AG04449 (cell line): ENCODE measurements at regions not wholly inside any gene's neighbourhood (a gene's known extent, or its start where the extent isn't known, plus 50 kb on each side); places are given as distances from the start of the nearest gene placed in this dataset.
A peak's percentile ranks its signal among the peaks of the same experiment; 100 is the strongest.

ENCODE experiments used
- CTCF ChIA-PET: fragments of 350-600 bp; formaldehyde crosslinking; extraction: SDS; loops from one replicate; lab custom pipeline; 2021; ENCODE audit warnings: antibody characterized with exemption; lab: Yijun Ruan, JAX
- POLR2A ChIA-PET: fragments of 400-600, 350-600 bp; formaldehyde crosslinking; extraction: SDS; loops from one replicate; lab custom pipeline; 2020; ENCODE audit warnings: antibody characterized with exemption, inconsistent platforms; lab: Yijun Ruan, JAX
- DNase-seq: peaks from one replicate; pipeline ENCODE4 v3.0.0-alpha.2; 2010; ENCODE audit warnings: low read depth, low spot score
- H3K4me3 ChIP-seq: 2 replicates; pipeline ENCODE4 v1.5.1; 2011; ENCODE audit warnings: low read depth, mild to moderate bottlenecking, control low read depth, low read length
- CTCF ChIP-seq: IDR thresholded peaks from one replicate; pipeline ENCODE4 v1.5.1; 2011; ENCODE audit warnings: mild to moderate bottlenecking, moderate library complexity, low read length, control low read depth, inconsistent platforms; ENCODE audit not compliant: insufficient read depth; ENCODE audit errors: missing control alignments

GRCh38 chr2:19500126-19500525, 141.7 kb upstream of the OSR1 start:
- ChIA-PET POLR2A (no interaction called here), CTCF (no interaction called here)
- DNase-seq: no peak
- H3K4me3 ChIP-seq: no peak overlapping the region
- no peak for TF ChIP-seq CTCF

- POLR2A ChIA-PET: no interaction called here
- no peak overlapping the region for H3K4me3 ChIP-seq
- no peak for DNase-seq
- no peak for TF ChIP-seq CTCF
- CTCF ChIA-PET: no interaction called here
Measured at GRCh38 chr2:19496646-19497045, 138.2 kb upstream of the OSR1 start.

- ChIA-PET CTCF (no interaction called here), POLR2A (no interaction called here)
- H3K4me3 ChIP-seq: no peak overlapping the region
- no peak for TF ChIP-seq CTCF
- no peak for DNase-seq
Measured at GRCh38 chr2:19494241-19494640, 135.8 kb upstream of the OSR1 start.

GRCh38 chr2:19491796-19492195, 133.4 kb upstream of the OSR1 start:
- ChIA-PET POLR2A (no interaction called here), CTCF (no interaction called here)
- H3K4me3 ChIP-seq: no peak overlapping the region
- no peak for DNase-seq
- TF ChIP-seq CTCF: no peak

GRCh38 chr2:19490846-19491435, 132.5 kb upstream of the OSR1 start:
- no peak overlapping the region for H3K4me3 ChIP-seq
- CTCF ChIA-PET: no interaction called here
- DNase-seq: no peak
- POLR2A ChIA-PET: no interaction called here
- no peak for TF ChIP-seq CTCF

GRCh38 chr2:19488009-19488691, 129.7 kb upstream of the OSR1 start:
- DNase-seq: peak; percentile 2
- ChIA-PET POLR2A (no interaction called here), CTCF (no interaction called here)
- no peak overlapping the region for H3K4me3 ChIP-seq
- no peak for TF ChIP-seq CTCF
